ENCODE measurements at regions not wholly inside any gene's neighbourhood (a gene's known extent, or its start where the extent isn't known, plus 50 kb on each side); places are given as distances from the start of the nearest gene placed in this dataset.

DNA sequence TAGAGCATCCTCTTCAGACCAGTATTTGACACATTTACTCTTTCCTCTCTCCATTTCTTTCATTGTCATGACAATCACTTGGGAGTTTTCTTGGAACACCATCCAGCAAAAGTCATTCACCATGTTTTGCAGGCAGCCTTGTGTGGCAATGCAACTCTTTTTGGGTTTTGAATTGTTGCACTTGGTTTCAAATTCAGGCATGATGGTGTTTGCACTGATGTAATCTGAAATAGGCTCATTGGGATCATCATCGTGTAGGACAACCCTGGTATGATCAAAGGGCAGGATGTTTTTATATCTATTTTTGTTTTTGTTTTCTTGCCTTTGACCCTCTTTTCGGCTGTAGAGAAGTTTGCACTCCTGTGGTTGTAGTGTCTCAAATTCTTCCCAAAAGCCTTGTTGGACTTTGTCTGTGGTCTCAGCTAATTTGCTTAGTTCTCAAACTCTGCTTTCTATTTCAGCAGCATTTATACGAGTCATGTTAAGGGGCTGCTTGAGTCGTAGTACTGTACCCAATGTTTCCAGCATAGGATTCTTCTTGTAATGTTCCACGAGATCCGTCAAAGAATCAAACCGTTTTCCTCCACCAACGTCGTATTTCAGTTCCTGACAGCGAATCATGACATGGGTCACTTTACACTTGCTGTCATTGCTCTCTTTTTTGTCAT, 160.8 kb upstream of the TNFAIP3 start:
- WGBS (ENCODE audit: insufficient coverage, insufficient replicate concordance, low lambda C conversion rate, missing lambda C conversion rate) = 3% methylated on average over 10 of the region's 10 CpGs
- Histone ChIP-seq H3K79me2 (ENCODE audit: control insufficient read depth, insufficient read depth, low read length) (peaks cover 12% of the 10 kb centered on the region), H3K9ac (ENCODE audit: control insufficient read depth, insufficient read depth, low read length) (peak overlapping the region; percentile 24; the same call in 1 of the 2 replicates), H3K9me3 (replicated peaks; ENCODE audit: control insufficient read depth, insufficient read depth, low read length) (peaks cover 2% of the 10 kb centered on the region; the same call in 2 of the 3 replicates), H4K20me1 (ENCODE audit: control insufficient read depth, insufficient read depth) (no peaks in the 10 kb centered on the region), H3K4me3 (peak overlapping the region; percentile 49), H2AFZ (ENCODE audit: control insufficient read depth, low read depth, low read length) (peak overlapping the region; percentile 57), H3K4me2 (ENCODE audit: control insufficient read depth, insufficient read depth) (peak overlapping the region; percentile 64), H3K36me3 (ENCODE audit: control insufficient read depth in 2 of 2, insufficient read depth in 2 of 2, low read length in 1 of 2) (no peaks in the 10 kb centered on the region), H3K27me3 (replicated peaks in 1 of 2; ENCODE audit: control insufficient read depth in 2 of 2, insufficient read depth in 2 of 2, low read length in 1 of 2) (no peaks in the 10 kb centered on the region), H3K4me1 (ENCODE audit: control insufficient read depth, insufficient read depth, low read length) (peaks cover 39% of the 10 kb centered on the region), H3K27ac (ENCODE audit: control insufficient read depth, insufficient read depth) (peak overlapping the region; percentile 28; the same call in 1 of the 2 replicates)
- FAIRE-seq (peak; percentile 13), ATAC-seq (peak; percentile 43), DNase-seq (ENCODE audit: low read depth, low spot score) (no peak)
- intact Hi-C loops (cut with micrococcal nuclease; ENCODE audit: unreplicated experiment) (loop anchor here (2.0 to 5.0 kb wide), 2 partner anchors 45 to 221 kb away; no protein-coding TSS in a partner anchor), in situ Hi-C loops (cut with MboI) (loop anchor here (5.0 to 10.0 kb wide), 4 partner anchors 96 to 299 kb away; partner anchors contain the start of gene TNFAIP3)
- no TSS peak for BruUV-seq (replicated peaks)
- no peak for TF ChIP-seq POLR2AphosphoS2 (IDR thresholded peaks at IDR 0.05; ENCODE audit: low read depth, low read length)
- 0 out of 2 replicates have a peak, but pooled peaks have one; percentile 54 for TF ChIP-seq TCF7 (IDR thresholded peaks at IDR 0.05; ENCODE audit: borderline replicate concordance)
- peak; percentile 42; the same call in 1 of the 2 replicates for TF ChIP-seq RUNX3 (IDR thresholded peaks at IDR 0.05; ENCODE audit: low read length)
- 0 out of 4 replicates have a peak, but pooled peaks of 1 of the 2 experiments have one; percentile 26 for TF ChIP-seq IKZF2 (IDR thresholded peaks at IDR 0.05)
- TF ChIP-seq CBX5 (IDR thresholded peaks at IDR 0.05; ENCODE audit: low read depth) = no peak
- TF ChIP-seq CREB1 (IDR thresholded peaks at IDR 0.05; ENCODE audit: low read depth) = peak; percentile 73
- peak; percentile 44; the same call in 1 of the 2 replicates for TF ChIP-seq ATF7 (IDR thresholded peaks at IDR 0.05; ENCODE audit: low read depth)
- SMC1A ChIA-PET (ENCODE audit: uncharacterized antibody, unreplicated experiment) = interaction anchor here (0.7 to 4.0 kb wide), 32 partner anchors 9 to 609 kb away, joined by 3 to 101 read pairs (median 4); partner anchors contain the start of gene TNFAIP3
- RAD21 ChIA-PET (ENCODE audit: unreplicated experiment) = interaction anchor here (0.7 to 4.0 kb wide), 35 partner anchors 9 to 629 kb away, joined by 3 to 127 read pairs (median 5); partner anchors contain the start of gene TNFAIP3
- POLR2A ChIA-PET = interaction anchor here (1.0 to 1.2 kb wide), 4 partner anchors 162 to 233 kb away, joined by 3 to 4 read pairs (median 3); no protein-coding TSS in a partner anchor
- CTCF ChIA-PET = interaction anchor here (0.7 to 4.0 kb wide), 31 partner anchors 9 to 630 kb away, joined by 3 to 174 read pairs (median 4); partner anchors contain the start of gene TNFAIP3
